NCI-H748 (cell line): ENCODE measurements at regions not wholly inside any gene's neighbourhood (a gene's known extent, or its start where the extent isn't known, plus 50 kb on each side); places are given as distances from the start of the nearest gene placed in this dataset.
"Not testable (repeated sequence)": the region's sequence is repeated elsewhere in the genome, so short reads cannot be mapped to it uniquely, and the experiment has no call there.

Experiments
- DNase-seq: peaks from one replicate; lab custom pipeline; 2025; ENCODE audit not compliant: unreplicated experiment; lab: John Stamatoyannopoulos, UW

DNA sequence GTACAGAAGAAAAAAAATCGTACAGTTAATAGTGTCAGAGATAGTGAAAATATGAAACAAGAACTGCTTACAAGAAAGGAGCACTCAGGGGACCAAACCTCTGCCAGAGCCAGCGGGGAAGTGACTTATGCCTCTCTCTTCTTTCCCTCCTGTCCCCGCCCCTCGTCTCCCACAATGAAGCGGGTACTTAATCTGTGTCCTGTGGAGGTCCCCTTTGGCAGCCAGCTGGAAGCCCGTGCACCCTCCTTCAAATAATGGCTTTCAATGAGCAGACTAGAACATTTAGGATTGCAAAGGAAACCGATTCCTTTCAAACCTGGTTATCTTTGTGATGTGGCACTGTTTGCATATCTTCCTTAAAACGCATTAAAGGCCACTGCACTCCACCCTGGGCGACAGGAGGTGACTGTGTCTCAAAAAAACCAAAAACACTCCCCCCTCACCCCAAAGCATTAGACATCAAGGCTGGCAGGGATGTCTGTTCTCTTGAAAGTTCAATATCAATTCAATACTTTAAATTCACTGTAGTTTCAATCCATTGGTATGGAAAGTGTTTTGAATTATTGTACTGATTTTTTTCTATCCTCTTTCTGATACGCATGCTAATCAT lies 51.7 kb downstream of the PPIAL4C start:
- not testable (repeated sequence) for DNase-seq

DNA sequence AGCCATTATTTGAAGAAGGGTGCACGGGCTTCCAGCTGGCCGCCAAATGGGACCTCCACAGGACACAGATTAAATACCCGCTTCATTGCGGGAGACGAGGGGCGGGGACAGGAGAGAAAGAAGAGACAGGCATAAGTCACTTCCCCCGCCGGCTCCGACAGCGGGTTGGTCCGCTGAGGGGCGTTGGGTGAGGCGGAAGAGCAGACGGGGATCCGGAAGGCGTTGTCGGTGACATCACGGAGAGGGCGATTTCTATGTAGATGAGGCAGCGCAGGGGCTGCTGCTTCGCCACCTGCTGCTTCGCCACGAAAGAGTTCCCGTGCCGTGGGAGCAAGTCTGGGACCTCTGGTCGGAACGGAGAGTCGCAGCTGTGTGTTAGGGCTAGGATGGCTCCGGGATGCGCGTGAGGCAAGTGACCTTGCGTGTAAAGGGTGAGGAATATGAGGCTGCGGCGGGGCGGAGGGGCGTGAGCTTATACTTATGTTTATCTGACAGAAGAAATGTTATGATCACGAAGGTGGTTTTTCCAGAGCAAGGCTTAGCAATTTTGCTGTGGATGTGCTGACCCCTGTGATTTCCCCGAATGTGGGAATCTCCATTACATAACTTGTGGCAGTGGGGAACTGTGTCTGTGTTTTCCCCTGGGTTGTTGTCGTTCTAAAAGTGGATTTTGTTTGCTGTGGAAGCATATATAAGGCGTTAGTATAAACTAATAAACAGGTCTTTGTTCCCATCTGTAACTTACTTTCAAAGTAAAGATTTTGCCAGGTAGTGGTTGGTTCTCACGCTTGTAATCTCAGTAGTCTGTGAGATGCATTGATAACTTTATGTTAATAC lies 52.9 kb downstream of the PPIAL4C start:
- DNase-seq: peak; percentile 97

DNA sequence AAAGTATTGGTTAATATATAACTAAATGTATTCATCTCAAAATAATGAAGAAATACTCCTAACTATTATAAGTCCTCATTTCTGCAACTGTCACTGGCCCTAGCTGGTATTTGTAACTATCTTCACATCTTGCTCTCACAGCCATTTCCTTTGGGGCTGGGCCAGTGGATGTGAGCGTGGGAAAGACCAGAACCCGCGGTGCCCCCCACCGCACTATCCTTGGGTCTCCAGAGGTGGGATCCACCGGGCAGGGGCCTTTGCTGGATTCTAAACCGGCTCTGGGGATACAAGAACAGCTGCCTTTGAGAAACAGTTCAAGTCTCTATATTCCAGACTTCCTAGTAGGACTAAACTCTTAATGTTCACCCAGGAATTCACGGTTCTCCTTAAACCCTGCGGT lies 54.8 kb downstream of the PPIAL4C start:
- DNase-seq: not testable (repeated sequence)

- not testable (repeated sequence) for DNase-seq
These were observed 55.4 kb downstream of the PPIAL4C start for GRCh38 chr1:149638901-149639658.

- not testable (repeated sequence) for DNase-seq
These were observed 57.5 kb downstream of the PPIAL4C start for GRCh38 chr1:149641179-149641578.

GRCh38 chr1:149644818-149645217 lies 61.2 kb downstream of the PPIAL4C start:
- not testable (repeated sequence) for DNase-seq

DNA sequence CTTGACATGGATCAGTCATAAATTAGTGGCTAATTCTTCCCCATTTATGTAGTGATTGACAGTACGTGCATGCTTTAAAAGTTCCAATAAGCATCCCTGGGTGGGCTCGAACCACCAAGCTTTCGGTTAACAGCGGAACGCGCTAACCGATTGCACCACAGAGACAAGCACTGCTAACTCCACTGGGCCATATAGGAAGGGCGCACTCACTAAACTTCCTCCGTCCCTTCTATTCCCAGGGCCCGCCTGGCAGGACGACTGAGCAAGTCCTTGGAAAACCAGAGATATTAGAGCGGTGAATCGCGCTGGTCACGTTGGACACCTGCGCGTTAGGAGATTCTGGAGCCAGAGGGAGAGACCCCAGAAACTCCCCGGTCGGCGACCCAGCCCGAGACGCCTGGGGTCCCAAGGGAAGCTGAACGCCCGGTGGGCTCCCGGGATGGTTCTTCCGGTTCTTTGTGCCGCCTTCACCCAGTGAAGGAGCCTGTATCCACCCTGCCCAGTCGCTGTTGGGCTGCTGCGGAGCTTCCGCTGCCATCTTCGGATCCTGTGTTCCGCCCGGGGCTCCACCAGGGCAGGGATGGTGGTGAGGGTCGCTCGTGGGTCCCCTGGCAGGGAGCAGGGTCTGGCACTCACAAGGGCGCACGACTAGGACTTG lies 62.8 kb downstream of the PPIAL4C start:
- DNase-seq: not testable (repeated sequence)

DNA sequence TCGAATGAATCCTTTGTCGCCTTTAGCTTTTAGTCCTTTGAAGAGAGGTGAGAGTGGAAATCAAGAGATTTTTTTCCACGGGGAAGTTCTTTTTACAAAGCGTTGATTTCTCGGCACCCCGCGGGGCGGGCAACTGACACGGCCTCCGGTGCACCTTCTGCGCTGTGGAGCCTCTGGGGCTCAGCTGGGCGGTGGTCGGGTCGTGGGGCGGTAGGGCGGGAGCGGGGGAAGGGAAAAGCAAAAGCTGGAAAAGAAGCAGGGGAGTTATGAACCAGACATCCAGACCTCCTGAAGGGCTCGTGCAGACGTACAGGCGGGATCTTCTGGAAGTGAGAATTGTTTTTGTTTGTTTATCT lies 63.3 kb downstream of the PPIAL4C start:
- DNase-seq: peak; percentile 18

- DNase-seq: not testable (repeated sequence)
These were observed 74.1 kb downstream of the PPIAL4C start for GRCh38 chr1:149657750-149658149.

- DNase-seq: not testable (repeated sequence)
These were observed 74.5 kb downstream of the PPIAL4C start for GRCh38 chr1:149658175-149658574.

DNA sequence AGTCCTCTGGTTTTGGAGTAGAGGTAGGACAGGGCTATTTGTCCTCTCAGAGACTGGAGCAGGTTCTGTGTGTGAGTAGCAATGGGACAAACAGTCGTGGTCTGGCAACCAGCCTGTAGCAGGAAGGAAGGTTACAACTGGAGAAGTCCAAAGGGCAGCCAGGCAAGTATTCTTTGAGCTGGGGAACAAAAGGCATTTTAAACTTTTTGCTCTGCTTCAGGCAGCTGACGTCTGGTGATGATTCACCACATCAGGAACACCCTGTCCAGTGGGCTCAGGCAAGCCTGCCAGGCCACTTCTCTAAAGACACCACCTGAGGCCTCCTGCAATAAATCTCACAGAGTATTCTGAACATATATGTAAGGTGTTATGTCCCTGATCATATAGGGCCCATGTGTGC lies 81.0 kb downstream of the PPIAL4C start:
- not testable (repeated sequence) for DNase-seq

- not testable (repeated sequence) for DNase-seq
These were observed 81.4 kb downstream of the PPIAL4C start for GRCh38 chr1:149665033-149665432.

DNA sequence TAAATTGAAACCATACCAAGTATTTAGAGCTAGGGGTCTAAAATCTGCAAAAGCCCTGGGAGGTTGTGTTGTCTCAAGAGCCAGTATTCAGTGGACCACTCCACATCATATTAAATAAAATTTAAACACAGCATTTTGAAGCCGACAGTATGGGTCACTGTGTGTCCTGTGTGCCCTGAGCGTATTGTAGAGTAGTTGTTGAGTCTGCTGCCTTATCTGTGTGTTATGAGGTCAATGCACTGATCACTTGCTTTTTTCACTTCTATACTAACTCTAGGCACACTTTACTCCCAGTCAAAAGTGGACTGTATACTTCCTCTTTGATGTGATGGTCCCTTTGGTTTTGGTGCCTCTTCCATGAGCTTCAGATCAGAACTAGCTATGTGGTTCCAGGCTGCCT lies 81.9 kb downstream of the PPIAL4C start:
- DNase-seq: not testable (repeated sequence)

DNA sequence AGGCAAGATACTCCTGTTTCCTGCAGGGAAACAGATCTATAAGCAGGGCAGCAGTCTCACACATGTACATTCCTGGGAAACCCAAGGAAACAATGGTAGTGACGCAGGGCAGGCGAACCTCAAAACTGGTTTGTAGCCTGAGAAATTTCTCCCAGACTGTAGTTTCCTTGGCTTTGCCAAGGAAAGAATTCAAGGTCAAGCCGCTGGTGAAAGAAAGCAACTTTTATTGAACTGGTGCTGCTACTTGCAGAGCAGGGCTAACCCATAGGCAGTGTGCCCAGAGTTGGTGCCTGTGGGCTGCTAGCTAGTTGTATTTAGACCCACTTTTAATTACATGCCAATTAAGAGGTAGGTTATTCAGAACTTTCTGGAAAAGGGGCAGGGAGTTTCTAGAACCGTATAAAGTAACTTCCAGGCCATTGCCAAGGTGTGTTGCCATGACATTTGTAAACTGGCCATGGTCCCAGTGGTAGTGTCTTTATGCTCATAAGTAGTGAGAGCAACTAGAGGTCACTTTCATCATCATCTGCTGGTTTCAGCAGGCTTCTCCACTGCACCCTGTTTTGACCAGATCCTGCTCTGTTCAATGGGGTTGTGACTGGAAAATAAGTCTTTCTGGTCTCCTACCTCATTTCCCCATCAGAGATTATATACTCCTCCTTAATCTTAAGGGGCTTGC lies 89.7 kb downstream of the PPIAL4C start:
- not testable (repeated sequence) for DNase-seq

DNA sequence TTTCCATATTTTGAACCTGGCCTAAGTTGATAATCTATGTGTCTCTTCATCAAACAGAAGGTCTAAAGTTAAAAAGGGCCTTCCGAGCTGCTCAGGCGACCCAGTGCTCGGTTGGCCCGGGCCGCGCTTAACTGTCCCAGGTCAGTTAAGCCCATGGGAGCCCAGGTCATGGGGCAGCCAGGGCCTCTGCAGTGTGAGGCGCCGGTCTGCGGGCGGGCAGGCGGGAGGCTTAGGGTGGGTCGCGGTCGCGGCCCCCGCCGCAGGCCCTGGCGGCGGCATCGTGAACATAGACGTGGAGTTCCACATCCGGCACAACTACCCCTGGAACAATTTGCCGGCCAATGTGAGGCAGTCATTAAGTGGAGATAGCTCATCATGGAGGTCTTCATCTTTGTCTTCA lies 91.3 kb downstream of the PPIAL4C start:
- not testable (repeated sequence) for DNase-seq

- not testable (repeated sequence) for DNase-seq
These were observed 93.7 kb downstream of the PPIAL4C start for GRCh38 chr1:149677359-149677758.

DNA sequence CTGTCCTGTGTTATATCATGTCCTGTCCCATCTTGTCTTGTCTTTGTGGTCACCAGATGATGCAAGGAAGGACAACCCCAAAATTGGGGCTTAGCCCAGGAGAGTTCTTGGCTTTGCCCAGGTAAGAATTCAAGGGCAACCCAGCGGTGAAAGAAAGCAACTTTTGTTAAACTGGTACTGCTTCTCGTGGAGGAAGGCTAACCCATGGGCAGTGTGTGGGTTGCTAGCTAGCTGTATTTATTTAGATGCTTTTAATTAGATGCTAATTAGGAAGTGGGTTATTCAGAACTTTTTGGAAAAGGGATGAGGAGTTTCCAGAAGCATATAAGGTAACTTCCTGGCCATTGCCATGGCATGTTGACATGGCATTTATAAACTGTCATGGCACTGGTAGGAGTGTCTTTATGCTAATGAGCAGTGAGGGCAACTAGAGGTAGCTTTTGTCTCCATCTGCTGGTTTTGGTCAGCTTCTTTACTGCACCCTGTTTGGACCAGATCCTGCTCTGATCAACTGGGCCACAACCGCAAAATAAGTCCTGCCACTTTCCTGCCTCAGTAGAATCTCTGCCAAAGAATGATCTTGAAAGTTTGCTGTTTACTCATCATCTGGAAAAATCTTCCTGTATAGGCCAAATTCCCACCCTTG lies 95.8 kb upstream of the FCGR1A start:
- not testable (repeated sequence) for DNase-seq

- not testable (repeated sequence) for DNase-seq
These were observed 91.1 kb upstream of the FCGR1A start for GRCh38 chr1:149691399-149691798.

- DNase-seq: not testable (repeated sequence)
These were observed 89.5 kb upstream of the FCGR1A start for GRCh38 chr1:149692804-149693539.
